ENCODE measurements at regions not wholly inside any gene's neighbourhood (a gene's known extent, or its start where the extent isn't known, plus 50 kb on each side); places are given as distances from the start of the nearest gene placed in this dataset.

DNA sequence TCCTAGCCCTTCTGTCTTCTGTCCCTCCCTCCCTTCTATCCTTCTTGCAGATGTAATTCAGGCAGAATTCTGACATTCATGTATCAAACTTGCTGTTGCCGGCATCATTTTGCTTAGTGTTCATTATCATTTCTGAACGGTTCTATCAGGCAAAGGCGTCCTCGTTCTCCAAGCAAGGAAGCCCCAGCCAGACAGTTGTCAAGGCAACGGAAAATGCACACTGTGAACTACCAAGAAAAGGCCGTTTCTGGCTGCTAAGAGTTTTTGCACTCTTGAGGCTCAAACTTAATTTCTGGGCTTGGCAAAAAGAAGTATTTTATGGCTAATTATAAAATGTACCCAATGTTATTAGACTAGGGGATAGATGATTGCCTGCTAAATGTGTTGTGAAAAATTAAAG, 164.7 kb upstream of the KCNJ15 start:
- intact Hi-C loops (cut with micrococcal nuclease; ENCODE audit: unreplicated experiment): no loop called here
- TF ChIP-seq, protein P1, sequence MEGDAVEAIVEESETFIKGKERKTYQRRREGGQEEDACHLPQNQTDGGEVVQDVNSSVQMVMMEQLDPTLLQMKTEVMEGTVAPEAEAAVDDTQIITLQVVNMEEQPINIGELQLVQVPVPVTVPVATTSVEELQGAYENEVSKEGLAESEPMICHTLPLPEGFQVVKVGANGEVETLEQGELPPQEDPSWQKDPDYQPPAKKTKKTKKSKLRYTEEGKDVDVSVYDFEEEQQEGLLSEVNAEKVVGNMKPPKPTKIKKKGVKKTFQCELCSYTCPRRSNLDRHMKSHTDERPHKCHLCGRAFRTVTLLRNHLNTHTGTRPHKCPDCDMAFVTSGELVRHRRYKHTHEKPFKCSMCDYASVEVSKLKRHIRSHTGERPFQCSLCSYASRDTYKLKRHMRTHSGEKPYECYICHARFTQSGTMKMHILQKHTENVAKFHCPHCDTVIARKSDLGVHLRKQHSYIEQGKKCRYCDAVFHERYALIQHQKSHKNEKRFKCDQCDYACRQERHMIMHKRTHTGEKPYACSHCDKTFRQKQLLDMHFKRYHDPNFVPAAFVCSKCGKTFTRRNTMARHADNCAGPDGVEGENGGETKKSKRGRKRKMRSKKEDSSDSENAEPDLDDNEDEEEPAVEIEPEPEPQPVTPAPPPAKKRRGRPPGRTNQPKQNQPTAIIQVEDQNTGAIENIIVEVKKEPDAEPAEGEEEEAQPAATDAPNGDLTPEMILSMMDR (conservative IDR thresholded peaks at IDR 0.05; ENCODE audit: low read depth, low read length): no peak
- no peak for TF ChIP-seq EZH2 (IDR thresholded peaks at IDR 0.05; ENCODE audit: borderline replicate concordance, low read depth, low read length, poor library complexity, severe bottlenecking)
- no peak for DNase-seq (ENCODE audit: low spot score)

GRCh38 chr21:38095220-38095619, 161.6 kb upstream of the KCNJ15 start:
- TF ChIP-seq, protein P1 (conservative IDR thresholded peaks at IDR 0.05; ENCODE audit: low read depth, low read length): no peak
- no peak for TF ChIP-seq EZH2 (IDR thresholded peaks at IDR 0.05; ENCODE audit: borderline replicate concordance, low read depth, low read length, poor library complexity, severe bottlenecking)
- intact Hi-C loops (cut with micrococcal nuclease; ENCODE audit: unreplicated experiment): no loop called here
- POLR2A ChIA-PET (ENCODE audit: low non-redundant PET): no interaction called here
- no peaks in the 10 kb centered on the region for H3K4me1 ChIP-seq (ENCODE audit: insufficient read depth, low read length, poor library complexity, severe bottlenecking)
- CTCF ChIA-PET: no interaction called here
- no peak overlapping the region for H3K27ac ChIP-seq (ENCODE audit: low read depth, low read length, poor library complexity, severe bottlenecking)
- no peaks in the 10 kb centered on the region for H3K36me3 ChIP-seq (ENCODE audit: insufficient read depth, low read length, poor library complexity, severe bottlenecking)
- DNase-seq (ENCODE audit: low spot score): no peak
- no peak overlapping the region for H3K4me3 ChIP-seq (ENCODE audit: low read depth, low read length, poor library complexity, severe bottlenecking)
- H3K27me3 ChIP-seq (replicated peaks; ENCODE audit: insufficient read depth, low read depth, low read length, poor library complexity): peaks cover 9% of the 10 kb centered on the region
- H3K9me3 ChIP-seq (ENCODE audit: low read depth, low read length, poor library complexity, severe bottlenecking): no peaks in the 10 kb centered on the region
- BruUV-seq (replicated peaks): no TSS peak

More for the DNA sequence above, 164.7 kb upstream of the KCNJ15 start:
- Histone ChIP-seq H3K4me3 (ENCODE audit: low read depth, low read length, poor library complexity, severe bottlenecking) (no peak overlapping the region), H3K9me3 (ENCODE audit: low read depth, low read length, poor library complexity, severe bottlenecking) (no peaks in the 10 kb centered on the region), H3K27ac (ENCODE audit: low read depth, low read length, poor library complexity, severe bottlenecking) (no peak overlapping the region), H3K4me1 (ENCODE audit: insufficient read depth, low read length, poor library complexity, severe bottlenecking) (no peaks in the 10 kb centered on the region), H3K27me3 (replicated peaks; ENCODE audit: insufficient read depth, low read depth, low read length, poor library complexity) (peaks cover 6% of the 10 kb centered on the region), H3K36me3 (ENCODE audit: insufficient read depth, low read length, poor library complexity, severe bottlenecking) (no peaks in the 10 kb centered on the region)
- ChIA-PET POLR2A (ENCODE audit: low non-redundant PET) (no interaction called here), CTCF (no interaction called here)
- no TSS peak for BruUV-seq (replicated peaks)

DNA sequence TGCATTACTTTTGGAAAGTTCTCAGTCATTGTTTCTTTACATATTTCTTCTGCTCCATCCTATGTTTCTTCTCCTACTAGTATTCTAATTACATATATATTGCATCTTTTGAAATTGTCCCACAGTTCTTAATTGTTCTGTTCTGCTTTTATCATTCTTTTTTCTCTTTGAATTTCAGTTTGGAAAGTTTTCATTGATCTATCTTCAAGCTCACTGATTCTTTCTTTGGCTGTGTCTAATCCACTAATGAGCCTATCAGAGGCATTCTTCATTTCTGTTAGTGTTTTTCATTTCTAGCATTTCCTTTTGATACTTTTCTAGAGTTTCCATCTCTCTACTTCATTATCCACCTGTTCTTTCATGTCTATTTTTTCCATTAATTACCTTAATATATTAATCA, 159.0 kb upstream of the KCNJ15 start:
- Histone ChIP-seq H3K36me3 (ENCODE audit: insufficient read depth, low read length, poor library complexity, severe bottlenecking) (no peaks in the 10 kb centered on the region), H3K4me3 (ENCODE audit: low read depth, low read length, poor library complexity, severe bottlenecking) (no peak overlapping the region), H3K27ac (ENCODE audit: low read depth, low read length, poor library complexity, severe bottlenecking) (no peak overlapping the region), H3K27me3 (replicated peaks; ENCODE audit: insufficient read depth, low read depth, low read length, poor library complexity) (peaks cover 25% of the 10 kb centered on the region), H3K4me1 (ENCODE audit: insufficient read depth, low read length, poor library complexity, severe bottlenecking) (no peaks in the 10 kb centered on the region), H3K9me3 (ENCODE audit: low read depth, low read length, poor library complexity, severe bottlenecking) (no peaks in the 10 kb centered on the region)
- no TSS peak for BruUV-seq (replicated peaks)
- POLR2A ChIA-PET (ENCODE audit: low non-redundant PET): no interaction called here
- no peak for DNase-seq (ENCODE audit: low spot score)
- CTCF ChIA-PET: no interaction called here
- TF ChIP-seq, protein P1 (conservative IDR thresholded peaks at IDR 0.05; ENCODE audit: low read depth, low read length): no peak
- TF ChIP-seq EZH2 (IDR thresholded peaks at IDR 0.05; ENCODE audit: borderline replicate concordance, low read depth, low read length, poor library complexity, severe bottlenecking): no peak
- intact Hi-C loops (cut with micrococcal nuclease; ENCODE audit: unreplicated experiment): no loop called here

Measured in A673 (cell line).